HFFc6 (cell line): ENCODE measurements at regions not wholly inside any gene's neighbourhood (a gene's known extent, or its start where the extent isn't known, plus 50 kb on each side); places are given as distances from the start of the nearest gene placed in this dataset.

ENCODE experiments used
- DNase-seq: peaks from one replicate; pipeline ENCODE4 v3.0.0-alpha.2; 2018
- H3K27ac Mint-ChIP-seq: 2 replicates; pipeline ENCODE4 v1.8.0; 2020; ENCODE audit warnings: mild to moderate bottlenecking, mixed read lengths
- H3K27me3 Mint-ChIP-seq: 2 replicates; pipeline ENCODE4 v1.8.0; 2021; ENCODE audit warnings: mild to moderate bottlenecking, moderate library complexity, mixed read lengths; ENCODE audit not compliant: insufficient read depth
- H3K36me3 Mint-ChIP-seq: 2 replicates; pipeline ENCODE4 v1.8.0; 2021; ENCODE audit warnings: low read depth, mixed read lengths
- H3K4me1 Mint-ChIP-seq: 2 replicates; pipeline ENCODE4 v1.8.0; 2020; ENCODE audit warnings: low read depth, mixed read lengths
- H3K4me3 Mint-ChIP-seq: 2 replicates; pipeline ENCODE4 v1.8.0; 2020; ENCODE audit warnings: mild to moderate bottlenecking, moderate library complexity, mixed read lengths
- H3K9me3 Mint-ChIP-seq: 2 replicates; pipeline ENCODE4 v1.8.0; 2020; ENCODE audit warnings: mild to moderate bottlenecking, mixed read lengths
- TF ChIP-seq, protein P1 (sequence below): fragments of 200-600 bp; sonication (generic); IDR thresholded peaks from 2 replicates; pipeline ENCODE4 v1.5.0; 2021; ENCODE audit warnings: antibody characterized with exemption, mild to moderate bottlenecking

DNA sequence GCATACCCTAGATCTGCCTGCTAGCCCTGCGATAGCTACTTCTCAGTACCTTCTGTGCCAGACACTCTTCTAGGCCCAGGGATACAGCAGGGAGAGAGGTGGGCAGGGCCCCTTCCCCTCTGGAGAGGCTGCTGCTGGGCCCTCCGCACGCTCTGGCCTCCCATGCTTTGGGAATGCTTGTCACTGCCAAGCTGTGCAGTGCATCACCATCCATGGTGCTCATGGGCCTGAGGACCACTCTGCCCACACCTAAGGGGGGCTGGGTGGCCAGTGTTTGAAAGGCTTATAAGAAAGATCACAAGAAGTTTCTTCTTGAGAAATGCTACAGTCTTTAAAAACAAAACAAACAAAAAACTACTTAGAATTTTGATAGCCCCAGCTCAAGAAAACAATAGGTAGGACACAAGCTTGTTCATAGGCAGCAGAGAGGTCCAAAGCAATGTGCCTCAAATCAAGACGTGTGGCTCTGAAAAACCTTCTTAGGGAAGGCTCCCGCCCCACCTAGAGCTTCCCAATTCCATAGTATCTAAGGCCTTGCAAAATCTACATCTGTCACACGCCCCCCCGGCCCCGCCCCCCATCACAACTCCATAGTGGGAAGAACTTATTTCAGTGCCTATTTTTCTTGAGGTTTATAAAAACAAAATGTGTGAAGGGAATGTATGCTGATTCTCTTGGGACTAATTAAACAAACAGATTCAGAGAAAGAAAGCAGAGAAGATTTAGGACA is 145.8 kb downstream of the TM9SF2 start:
- TF ChIP-seq, protein P1, sequence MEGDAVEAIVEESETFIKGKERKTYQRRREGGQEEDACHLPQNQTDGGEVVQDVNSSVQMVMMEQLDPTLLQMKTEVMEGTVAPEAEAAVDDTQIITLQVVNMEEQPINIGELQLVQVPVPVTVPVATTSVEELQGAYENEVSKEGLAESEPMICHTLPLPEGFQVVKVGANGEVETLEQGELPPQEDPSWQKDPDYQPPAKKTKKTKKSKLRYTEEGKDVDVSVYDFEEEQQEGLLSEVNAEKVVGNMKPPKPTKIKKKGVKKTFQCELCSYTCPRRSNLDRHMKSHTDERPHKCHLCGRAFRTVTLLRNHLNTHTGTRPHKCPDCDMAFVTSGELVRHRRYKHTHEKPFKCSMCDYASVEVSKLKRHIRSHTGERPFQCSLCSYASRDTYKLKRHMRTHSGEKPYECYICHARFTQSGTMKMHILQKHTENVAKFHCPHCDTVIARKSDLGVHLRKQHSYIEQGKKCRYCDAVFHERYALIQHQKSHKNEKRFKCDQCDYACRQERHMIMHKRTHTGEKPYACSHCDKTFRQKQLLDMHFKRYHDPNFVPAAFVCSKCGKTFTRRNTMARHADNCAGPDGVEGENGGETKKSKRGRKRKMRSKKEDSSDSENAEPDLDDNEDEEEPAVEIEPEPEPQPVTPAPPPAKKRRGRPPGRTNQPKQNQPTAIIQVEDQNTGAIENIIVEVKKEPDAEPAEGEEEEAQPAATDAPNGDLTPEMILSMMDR: no peak
- Mint-ChIP-seq H3K4me3 (no peak overlapping the region), H3K9me3 (no peaks in the 10 kb centered on the region), H3K36me3 (no peaks in the 10 kb centered on the region), H3K27me3 (peaks cover 3% of the 10 kb centered on the region), H3K4me1 (peaks cover 7% of the 10 kb centered on the region), H3K27ac (no peak overlapping the region)
- DNase-seq: no peak

DNA sequence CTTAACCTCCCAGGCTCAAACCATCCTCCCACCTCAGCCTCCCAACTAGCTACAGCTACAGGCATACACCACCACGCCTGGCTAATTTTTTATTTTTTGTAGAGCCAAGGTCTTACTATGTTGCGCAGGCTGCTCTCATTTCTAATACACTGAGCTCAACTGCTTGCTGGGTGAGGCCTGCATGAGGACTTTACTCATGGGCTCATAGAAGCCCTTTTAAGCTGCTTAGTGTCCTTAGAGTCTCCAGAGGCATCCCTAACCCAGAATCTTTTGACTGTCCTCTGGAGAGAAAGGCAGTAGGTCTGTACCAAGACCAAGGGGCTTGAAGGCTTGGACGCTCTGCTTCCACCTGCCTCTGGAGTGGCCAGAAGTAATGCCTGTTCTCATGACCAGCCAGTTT is 141.6 kb downstream of the TM9SF2 start:
- Mint-ChIP-seq H3K9me3 (no peaks in the 10 kb centered on the region), H3K4me3 (no peak overlapping the region), H3K36me3 (no peaks in the 10 kb centered on the region), H3K4me1 (peaks cover 7% of the 10 kb centered on the region), H3K27me3 (peaks cover 5% of the 10 kb centered on the region), H3K27ac (no peak overlapping the region)
- TF ChIP-seq, protein P1: no peak
- no peak for DNase-seq

DNA sequence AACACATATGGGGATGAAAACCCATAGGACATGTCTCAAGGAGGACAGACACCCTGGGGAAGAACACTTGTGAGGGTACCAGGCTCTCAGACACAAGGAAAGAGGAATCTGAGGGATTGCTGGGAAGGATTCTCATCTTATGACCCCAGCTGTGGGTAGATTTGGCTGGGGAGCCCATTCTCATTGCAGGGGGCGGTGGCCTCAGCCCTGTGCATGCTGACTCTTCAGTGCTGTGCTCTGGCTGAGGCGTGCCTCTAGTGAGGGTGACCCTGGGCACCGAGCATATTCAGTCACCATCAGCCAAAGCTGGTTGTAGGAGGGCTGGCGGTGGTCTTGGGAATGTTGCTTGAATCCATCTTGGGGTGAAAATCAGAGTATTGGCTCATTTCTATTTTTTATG is 140.7 kb downstream of the TM9SF2 start:
- Mint-ChIP-seq H3K27ac (no peak overlapping the region), H3K27me3 (peaks cover 5% of the 10 kb centered on the region), H3K9me3 (no peaks in the 10 kb centered on the region), H3K4me1 (peaks cover 7% of the 10 kb centered on the region), H3K36me3 (no peaks in the 10 kb centered on the region), H3K4me3 (no peak overlapping the region)
- TF ChIP-seq, protein P1: no peak
- no peak for DNase-seq

DNA sequence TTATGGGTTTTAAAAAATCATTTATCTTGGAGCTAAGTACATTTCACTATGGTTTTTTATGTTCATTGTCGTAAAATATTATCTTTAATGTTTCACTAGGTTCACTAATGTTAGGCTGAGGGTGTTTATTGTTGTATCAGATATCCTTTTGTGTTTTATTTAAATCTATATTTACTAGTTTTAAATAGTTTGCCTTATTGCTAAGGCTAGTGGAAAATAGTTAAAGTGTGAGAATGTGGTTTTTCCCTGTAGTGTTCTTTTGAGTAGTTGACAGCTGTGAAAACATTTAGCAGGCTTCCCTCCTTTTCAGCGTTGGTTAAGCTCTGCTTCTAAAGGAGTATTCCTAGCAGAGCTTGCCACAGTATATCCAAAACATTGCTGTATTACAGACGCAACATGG is 139.0 kb downstream of the TM9SF2 start:
- H3K4me1 Mint-ChIP-seq: no peaks in the 10 kb centered on the region; the same call in 1 of the 2 replicates
- no peak for DNase-seq
- H3K27me3 Mint-ChIP-seq: peaks cover 5% of the 10 kb centered on the region
- H3K9me3 Mint-ChIP-seq: no peaks in the 10 kb centered on the region
- no peaks in the 10 kb centered on the region for H3K36me3 Mint-ChIP-seq
- TF ChIP-seq, protein P1: no peak
- no peak overlapping the region for H3K4me3 Mint-ChIP-seq
- H3K27ac Mint-ChIP-seq: no peak overlapping the region

DNA sequence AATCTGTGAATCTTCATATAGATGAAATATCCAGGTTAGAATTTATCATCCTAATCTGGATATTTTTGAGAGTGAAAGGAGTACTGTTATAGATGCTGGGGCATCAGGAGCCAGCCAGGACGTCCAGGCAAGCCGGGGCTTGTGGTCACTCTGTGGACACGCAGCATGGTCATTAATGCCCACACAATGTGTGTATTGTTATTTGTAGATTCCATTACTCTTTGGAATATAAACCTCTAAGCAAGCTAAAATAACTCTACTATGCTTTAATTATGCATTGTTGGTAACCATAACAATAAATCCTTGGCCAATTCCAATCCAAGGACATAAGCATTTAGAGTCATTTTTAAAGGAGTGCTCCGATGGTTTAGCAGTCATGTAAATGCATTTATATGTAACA is 137.9 kb downstream of the TM9SF2 start:
- Mint-ChIP-seq H3K4me1 (peaks cover 1% of the 10 kb centered on the region; the same call in 1 of the 2 replicates), H3K27me3 (peaks cover 7% of the 10 kb centered on the region), H3K27ac (no peak overlapping the region), H3K4me3 (no peak overlapping the region), H3K9me3 (no peaks in the 10 kb centered on the region), H3K36me3 (no peaks in the 10 kb centered on the region)
- TF ChIP-seq, protein P1: no peak
- DNase-seq: no peak
